HFFc6 (cell line): ENCODE measurements at regions not wholly inside any gene's neighbourhood (a gene's known extent, or its start where the extent isn't known, plus 50 kb on each side); places are given as distances from the start of the nearest gene placed in this dataset.
A peak's percentile ranks its signal among the peaks of the same experiment; 100 is the strongest.

Experiments
- DNase-seq: peaks from one replicate; pipeline ENCODE4 v3.0.0-alpha.2; 2018
- H3K27ac Mint-ChIP-seq: 2 replicates; pipeline ENCODE4 v1.8.0; 2020; ENCODE audit warnings: mild to moderate bottlenecking, mixed read lengths
- H3K27me3 Mint-ChIP-seq: 2 replicates; pipeline ENCODE4 v1.8.0; 2021; ENCODE audit warnings: mild to moderate bottlenecking, moderate library complexity, mixed read lengths; ENCODE audit not compliant: insufficient read depth
- H3K36me3 Mint-ChIP-seq: 2 replicates; pipeline ENCODE4 v1.8.0; 2021; ENCODE audit warnings: low read depth, mixed read lengths
- H3K4me1 Mint-ChIP-seq: 2 replicates; pipeline ENCODE4 v1.8.0; 2020; ENCODE audit warnings: low read depth, mixed read lengths
- H3K4me3 Mint-ChIP-seq: 2 replicates; pipeline ENCODE4 v1.8.0; 2020; ENCODE audit warnings: mild to moderate bottlenecking, moderate library complexity, mixed read lengths
- H3K9me3 Mint-ChIP-seq: 2 replicates; pipeline ENCODE4 v1.8.0; 2020; ENCODE audit warnings: mild to moderate bottlenecking, mixed read lengths
- TF ChIP-seq, protein P1 (sequence below): fragments of 200-600 bp; sonication (generic); IDR thresholded peaks from 2 replicates; pipeline ENCODE4 v1.5.0; 2021; ENCODE audit warnings: antibody characterized with exemption, mild to moderate bottlenecking

DNA sequence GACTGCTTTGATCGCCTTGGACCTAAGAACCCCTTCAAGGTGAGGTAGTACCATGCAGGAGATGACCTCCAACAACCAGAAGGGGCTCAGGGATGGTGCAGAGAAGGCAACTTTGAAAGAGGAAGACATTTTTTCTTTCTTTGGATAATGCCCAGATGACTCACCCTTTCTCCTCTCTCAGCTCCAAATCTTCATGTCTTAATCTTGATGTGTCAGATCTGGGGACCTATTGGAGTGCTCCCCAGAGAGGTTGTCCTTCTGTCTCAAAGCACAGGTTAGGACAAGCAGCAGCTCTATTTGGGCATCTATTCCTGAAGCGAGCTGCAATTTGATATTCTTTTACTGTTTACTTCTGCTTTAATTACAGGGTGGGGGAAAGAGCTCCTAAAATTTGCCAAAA is 229.9 kb upstream of the MAP3K1 start:
- Mint-ChIP-seq H3K4me1 (peaks cover 12% of the 10 kb centered on the region), H3K4me3 (no peak overlapping the region), H3K27ac (no peak overlapping the region), H3K36me3 (no peaks in the 10 kb centered on the region), H3K27me3 (peaks cover 16% of the 10 kb centered on the region), H3K9me3 (no peaks in the 10 kb centered on the region)
- DNase-seq: no peak
- TF ChIP-seq, protein P1, sequence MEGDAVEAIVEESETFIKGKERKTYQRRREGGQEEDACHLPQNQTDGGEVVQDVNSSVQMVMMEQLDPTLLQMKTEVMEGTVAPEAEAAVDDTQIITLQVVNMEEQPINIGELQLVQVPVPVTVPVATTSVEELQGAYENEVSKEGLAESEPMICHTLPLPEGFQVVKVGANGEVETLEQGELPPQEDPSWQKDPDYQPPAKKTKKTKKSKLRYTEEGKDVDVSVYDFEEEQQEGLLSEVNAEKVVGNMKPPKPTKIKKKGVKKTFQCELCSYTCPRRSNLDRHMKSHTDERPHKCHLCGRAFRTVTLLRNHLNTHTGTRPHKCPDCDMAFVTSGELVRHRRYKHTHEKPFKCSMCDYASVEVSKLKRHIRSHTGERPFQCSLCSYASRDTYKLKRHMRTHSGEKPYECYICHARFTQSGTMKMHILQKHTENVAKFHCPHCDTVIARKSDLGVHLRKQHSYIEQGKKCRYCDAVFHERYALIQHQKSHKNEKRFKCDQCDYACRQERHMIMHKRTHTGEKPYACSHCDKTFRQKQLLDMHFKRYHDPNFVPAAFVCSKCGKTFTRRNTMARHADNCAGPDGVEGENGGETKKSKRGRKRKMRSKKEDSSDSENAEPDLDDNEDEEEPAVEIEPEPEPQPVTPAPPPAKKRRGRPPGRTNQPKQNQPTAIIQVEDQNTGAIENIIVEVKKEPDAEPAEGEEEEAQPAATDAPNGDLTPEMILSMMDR: no peak

DNA sequence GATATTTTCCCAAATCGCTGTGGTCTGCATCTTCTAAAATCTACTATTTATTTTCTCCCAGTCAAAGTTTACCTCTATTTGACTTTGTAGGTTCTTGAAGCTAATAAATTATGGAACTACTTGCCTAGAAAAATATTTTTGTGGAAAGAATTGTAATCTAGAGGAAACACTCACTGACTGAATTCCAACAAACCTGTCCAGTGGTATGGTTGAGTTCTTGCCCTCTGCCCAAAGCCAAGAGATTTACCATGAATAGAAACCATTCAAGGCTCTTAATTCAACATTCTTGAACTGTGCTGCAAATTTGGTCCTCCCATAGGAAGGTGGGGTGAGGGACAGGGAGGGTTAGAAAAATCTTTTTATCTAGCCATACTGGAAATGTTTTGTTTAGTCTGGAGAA is 233.9 kb upstream of the MAP3K1 start:
- Mint-ChIP-seq H3K27ac (no peak overlapping the region), H3K36me3 (no peaks in the 10 kb centered on the region), H3K4me3 (no peak overlapping the region), H3K27me3 (peaks cover 9% of the 10 kb centered on the region), H3K9me3 (no peaks in the 10 kb centered on the region), H3K4me1 (peaks cover 12% of the 10 kb centered on the region)
- DNase-seq: no peak
- TF ChIP-seq, protein P1: no peak

DNA sequence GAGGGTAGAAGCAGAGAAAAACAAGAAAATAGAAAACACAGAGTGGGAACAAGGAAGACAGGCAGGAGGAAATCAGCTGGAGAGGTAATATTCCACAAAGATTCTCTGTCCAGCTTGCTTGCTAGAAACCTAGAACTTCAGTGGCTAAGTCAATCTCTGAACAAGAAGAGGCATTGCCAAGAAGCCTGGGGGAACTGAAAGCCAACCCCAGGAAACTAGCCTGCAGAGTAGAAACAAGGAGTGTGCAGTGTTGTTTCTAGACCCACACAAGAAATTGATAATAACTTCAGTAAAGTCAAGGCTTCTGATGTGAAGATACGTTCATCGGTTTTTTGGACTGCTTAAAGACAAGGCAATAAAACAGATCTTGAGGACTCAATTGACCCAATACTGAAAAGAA is 234.5 kb upstream of the MAP3K1 start:
- H3K36me3 Mint-ChIP-seq: no peaks in the 10 kb centered on the region
- H3K9me3 Mint-ChIP-seq: no peaks in the 10 kb centered on the region
- no peak for DNase-seq
- no peak overlapping the region for H3K27ac Mint-ChIP-seq
- TF ChIP-seq, protein P1: no peak
- peaks cover 5% of the 10 kb centered on the region for H3K27me3 Mint-ChIP-seq
- H3K4me3 Mint-ChIP-seq: no peak overlapping the region
- peaks cover 8% of the 10 kb centered on the region for H3K4me1 Mint-ChIP-seq

DNA sequence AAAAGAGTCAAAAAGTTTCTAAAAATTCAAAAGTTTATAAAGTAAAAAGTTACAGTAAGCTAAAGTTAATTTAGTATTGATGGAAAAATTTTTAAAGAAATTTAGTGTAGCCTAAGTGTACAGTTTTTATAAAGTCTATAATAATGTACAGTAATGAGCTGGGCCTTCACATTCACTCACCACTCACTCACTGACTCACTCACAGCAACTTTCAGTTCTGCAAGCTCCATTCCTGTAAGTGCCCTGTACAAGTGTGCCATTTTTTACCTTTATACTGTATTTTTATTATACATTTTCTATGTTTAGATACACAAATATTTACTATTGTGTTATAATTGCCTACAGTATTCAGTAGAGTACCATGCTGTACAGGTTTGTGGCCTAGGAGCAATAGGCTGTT is 239.5 kb upstream of the MAP3K1 start:
- no peak for DNase-seq
- Mint-ChIP-seq H3K36me3 (no peaks in the 10 kb centered on the region), H3K9me3 (no peaks in the 10 kb centered on the region; the same call in 1 of the 2 replicates), H3K27me3 (peaks cover 4% of the 10 kb centered on the region), H3K4me3 (no peak overlapping the region), H3K4me1 (no peaks in the 10 kb centered on the region), H3K27ac (no peak overlapping the region)
- TF ChIP-seq, protein P1: no peak

DNA sequence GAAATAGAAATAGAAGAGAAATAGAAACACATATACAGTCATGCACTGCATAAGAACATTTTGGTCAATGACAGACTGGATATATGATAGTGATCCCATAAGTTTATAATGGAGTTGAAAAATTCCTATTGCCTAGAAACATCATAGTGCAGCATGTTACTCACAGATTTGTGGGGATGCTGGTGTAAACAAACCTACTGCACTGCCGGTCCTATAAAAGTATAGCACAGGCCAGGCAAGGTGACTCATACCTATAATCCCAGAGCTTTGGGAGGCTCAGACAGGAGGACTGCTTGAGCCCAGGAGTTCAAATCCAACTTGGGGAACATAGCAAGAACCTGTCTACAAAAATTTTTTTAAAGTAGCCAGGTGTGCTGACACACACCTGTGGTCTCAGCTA is 240.6 kb upstream of the MAP3K1 start:
- Mint-ChIP-seq H3K27ac (no peak overlapping the region), H3K36me3 (no peaks in the 10 kb centered on the region), H3K27me3 (peaks cover 2% of the 10 kb centered on the region), H3K9me3 (no peaks in the 10 kb centered on the region; the same call in 1 of the 2 replicates), H3K4me1 (peaks cover 2% of the 10 kb centered on the region), H3K4me3 (no peak overlapping the region)
- no peak for DNase-seq
- TF ChIP-seq, protein P1: no peak

DNA sequence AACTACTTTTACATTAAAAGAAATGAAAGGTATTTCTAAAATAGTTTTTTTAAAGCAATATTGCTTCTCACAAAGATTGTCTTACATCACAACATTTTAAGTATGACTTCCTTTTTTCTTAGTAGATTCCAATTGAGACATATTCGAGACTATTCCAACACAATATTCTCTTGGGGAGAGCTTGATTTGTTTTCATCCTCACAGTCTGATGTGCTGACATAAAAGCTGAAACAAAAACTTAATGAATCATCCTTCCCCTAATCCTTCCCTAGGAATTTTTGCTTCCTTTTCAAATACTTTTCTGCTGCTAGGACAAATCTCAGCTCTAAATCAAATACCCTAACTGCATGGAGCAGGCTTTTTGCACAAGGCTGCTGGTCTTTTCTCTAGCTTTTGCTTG is 245.8 kb upstream of the MAP3K1 start:
- Mint-ChIP-seq H3K4me3 (no peak overlapping the region), H3K27ac (no peak overlapping the region), H3K9me3 (no peaks in the 10 kb centered on the region; the same call in 1 of the 2 replicates), H3K27me3 (peaks cover 2% of the 10 kb centered on the region), H3K36me3 (no peaks in the 10 kb centered on the region), H3K4me1 (peaks cover 12% of the 10 kb centered on the region)
- peak; percentile 32 for DNase-seq
- TF ChIP-seq, protein P1: no peak
